ENCODE measurements at regions not wholly inside any gene's neighbourhood (a gene's known extent, or its start where the extent isn't known, plus 50 kb on each side); places are given as distances from the start of the nearest gene placed in this dataset.

GRCh38 chrX:117053260-117053659 lies 590.5 kb upstream of the CT83 start:
- intact Hi-C loops (cut with DNase I; ENCODE audit: low total_unique reads) = no loop called here
- no peak overlapping the region for H3K27ac ChIP-seq

GRCh38 chrX:117038918-117039440 lies 576.2 kb upstream of the CT83 start:
- TF ChIP-seq POLR2A (IDR thresholded peaks at IDR 0.05) (no peak), POLR2AphosphoS5 (IDR thresholded peaks at IDR 0.05) (no peak)
- H3K36me3 ChIP-seq = no peaks in the 10 kb centered on the region
- H3K9me3 ChIP-seq = no peaks in the 10 kb centered on the region
- intact Hi-C loops (cut with DNase I; ENCODE audit: low total_unique reads) (no loop called here), in situ Hi-C loops (cut with MboI; ENCODE audit: low pct_ligation_motif_present in 1 of 4, low pct_unique_long_range_greater_than_20kb in 1 of 4, low sequenced_read_pairs in 3 of 4) (no loop called here)
- WGBS, 2 donors (ENCODE audit: low coverage in 1 of 2) = 27% methylated on average over 1 of the region's 1 CpG; no CpG with 5 or more reads in 1 of the 2 donors
- no peak for DNase-seq
- H3K4me1 ChIP-seq = no peaks in the 10 kb centered on the region
- H3K27ac ChIP-seq = no peak overlapping the region
- no peaks in the 10 kb centered on the region for H3K27me3 ChIP-seq
- H3K4me3 ChIP-seq = no peak overlapping the region

More at GRCh38 chrX:117053260-117053659, 590.5 kb upstream of the CT83 start:
- no peaks in the 10 kb centered on the region for H3K9me3 ChIP-seq
- WGBS, 2 donors (ENCODE audit: low coverage in 1 of 2) = 91% methylated on average over 1 of the region's 1 CpG; no CpG with 5 or more reads in 1 of the 2 donors
- no peaks in the 10 kb centered on the region for H3K27me3 ChIP-seq
- H3K4me3 ChIP-seq = no peak overlapping the region
- DNase-seq = no peak
- in situ Hi-C loops (cut with MboI; ENCODE audit: low pct_ligation_motif_present in 1 of 4, low pct_unique_long_range_greater_than_20kb in 1 of 4, low sequenced_read_pairs in 3 of 4) = no loop called here
- no peak for TF ChIP-seq POLR2AphosphoS5 (IDR thresholded peaks at IDR 0.05)
- H3K36me3 ChIP-seq = no peaks in the 10 kb centered on the region
- no peaks in the 10 kb centered on the region for H3K4me1 ChIP-seq

- DNase-seq = no peak
These were observed 547.5 kb upstream of the CT83 start for GRCh38 chrX:117010243-117010642.

GRCh38 chrX:117002981-117003380 lies 540.2 kb upstream of the CT83 start:
- no peak overlapping the region for H3K27ac ChIP-seq
- H3K4me3 ChIP-seq = no peak overlapping the region
- no peaks in the 10 kb centered on the region for H3K9me3 ChIP-seq
- DNase-seq = no peak
- intact Hi-C loops (cut with DNase I; ENCODE audit: low total_unique reads) (no loop called here), in situ Hi-C loops (cut with MboI; ENCODE audit: low pct_ligation_motif_present in 1 of 4, low pct_unique_long_range_greater_than_20kb in 1 of 4, low sequenced_read_pairs in 3 of 4) (no loop called here)
- no peak for TF ChIP-seq CTCF (IDR thresholded peaks at IDR 0.05)
- TF ChIP-seq POLR2AphosphoS5 (IDR thresholded peaks at IDR 0.05) = no peak
- no peak for TF ChIP-seq EP300 (IDR thresholded peaks at IDR 0.05; ENCODE audit: low read depth)
- TF ChIP-seq POLR2A (IDR thresholded peaks at IDR 0.05) = no peak
- no peaks in the 10 kb centered on the region for H3K36me3 ChIP-seq
- WGBS, 2 donors (ENCODE audit: low coverage in 1 of 2) = 43% methylated on average over 3 of the region's 3 CpGs; no CpG with 5 or more reads in 1 of the 2 donors
- H3K27me3 ChIP-seq = no peaks in the 10 kb centered on the region
- H3K4me1 ChIP-seq = no peaks in the 10 kb centered on the region

More at GRCh38 chrX:117010243-117010642, 547.5 kb upstream of the CT83 start:
- no peak for TF ChIP-seq POLR2A (IDR thresholded peaks at IDR 0.05)
- TF ChIP-seq POLR2AphosphoS5 (IDR thresholded peaks at IDR 0.05) = no peak
- no peak for TF ChIP-seq EP300 (IDR thresholded peaks at IDR 0.05; ENCODE audit: low read depth)
- TF ChIP-seq CTCF (IDR thresholded peaks at IDR 0.05) = no peak
- Histone ChIP-seq H3K27ac (no peak overlapping the region), H3K27me3 (no peaks in the 10 kb centered on the region), H3K36me3 (no peaks in the 10 kb centered on the region), H3K4me3 (no peak overlapping the region), H3K4me1 (no peaks in the 10 kb centered on the region), H3K9me3 (no peaks in the 10 kb centered on the region)
- intact Hi-C loops (cut with DNase I; ENCODE audit: low total_unique reads) (no loop called here), in situ Hi-C loops (cut with MboI; ENCODE audit: low pct_ligation_motif_present in 1 of 4, low pct_unique_long_range_greater_than_20kb in 1 of 4, low sequenced_read_pairs in 3 of 4) (no loop called here)

- no peak overlapping the region for H3K4me3 ChIP-seq
- no peaks in the 10 kb centered on the region for H3K4me1 ChIP-seq
- H3K9me3 ChIP-seq = no peaks in the 10 kb centered on the region
- H3K36me3 ChIP-seq = no peaks in the 10 kb centered on the region
- TF ChIP-seq POLR2A (IDR thresholded peaks at IDR 0.05) (no peak), POLR2AphosphoS5 (IDR thresholded peaks at IDR 0.05) (no peak), CTCF (IDR thresholded peaks at IDR 0.05) (no peak), EP300 (IDR thresholded peaks at IDR 0.05; ENCODE audit: low read depth) (no peak)
- DNase-seq = no peak
- H3K27me3 ChIP-seq = no peaks in the 10 kb centered on the region
- no peak overlapping the region for H3K27ac ChIP-seq
- intact Hi-C loops (cut with DNase I; ENCODE audit: low total_unique reads) (no loop called here), in situ Hi-C loops (cut with MboI; ENCODE audit: low pct_ligation_motif_present in 1 of 4, low pct_unique_long_range_greater_than_20kb in 1 of 4, low sequenced_read_pairs in 3 of 4) (no loop called here)
These were observed 512.7 kb upstream of the CT83 start for GRCh38 chrX:116975517-116975916.
